ENCODE measurements at regions not wholly inside any gene's neighbourhood (a gene's known extent, or its start where the extent isn't known, plus 50 kb on each side); places are given as distances from the start of the nearest gene placed in this dataset.

GRCh38 chr2:129892773-129893172 lies 86.7 kb upstream of the RAB6C start:
- Histone ChIP-seq H3K79me2 (ENCODE audit: control insufficient read depth, low read length) (no peaks in the 10 kb centered on the region), H3K27ac (ENCODE audit: low read depth, low read length) (no peak overlapping the region), H3K36me3 (ENCODE audit: control insufficient read depth, low read length) (no peaks in the 10 kb centered on the region), H3K4me3 (ENCODE audit: low read length) (no peak overlapping the region), H3K9me2 (replicated peaks; ENCODE audit: control insufficient read depth, low read length) (no peaks in the 10 kb centered on the region), H3K27me3 (ENCODE audit: control insufficient read depth, low read length) (peaks cover 8% of the 10 kb centered on the region), H3K4me2 (ENCODE audit: low read length) (no peak overlapping the region), H3K9me3 (ENCODE audit: control insufficient read depth, insufficient read depth, low read length) (no peaks in the 10 kb centered on the region), H3F3A (ENCODE audit: control insufficient read depth, insufficient read depth) (no peaks in the 10 kb centered on the region), H4K20me1 (ENCODE audit: control insufficient read depth, insufficient read depth, low read depth, low read length) (no peaks in the 10 kb centered on the region), H3K4me1 (ENCODE audit: control insufficient read depth, low read length) (no peaks in the 10 kb centered on the region)
- TF ChIP-seq EZH2phosphoT487 (IDR thresholded peaks at IDR 0.05; ENCODE audit: borderline replicate concordance, low read length) (no peak), CTCF (IDR thresholded peaks at IDR 0.05; ENCODE audit: low read depth, low read length, poor library complexity, severe bottlenecking) (no peak)

- no peaks in the 10 kb centered on the region for H3K9me3 ChIP-seq (ENCODE audit: control insufficient read depth, insufficient read depth, low read length)
- H4K20me1 ChIP-seq (ENCODE audit: control insufficient read depth, insufficient read depth, low read depth, low read length) = no peaks in the 10 kb centered on the region
- no peak for TF ChIP-seq CTCF (IDR thresholded peaks at IDR 0.05; ENCODE audit: low read depth, low read length, poor library complexity, severe bottlenecking)
- TF ChIP-seq EZH2phosphoT487 (IDR thresholded peaks at IDR 0.05; ENCODE audit: borderline replicate concordance, low read length) = no peak
- H3K27me3 ChIP-seq (ENCODE audit: control insufficient read depth, low read length) = peaks cover 7% of the 10 kb centered on the region; the same call in 1 of the 2 replicates
- H3K9me2 ChIP-seq (replicated peaks; ENCODE audit: control insufficient read depth, low read length) = no peaks in the 10 kb centered on the region
- no peaks in the 10 kb centered on the region for H3F3A ChIP-seq (ENCODE audit: control insufficient read depth, insufficient read depth)
- H3K4me3 ChIP-seq (ENCODE audit: low read length) = no peak overlapping the region
- H3K27ac ChIP-seq (ENCODE audit: low read depth, low read length) = no peak overlapping the region
- no peaks in the 10 kb centered on the region for H3K79me2 ChIP-seq (ENCODE audit: control insufficient read depth, low read length)
- H3K4me1 ChIP-seq (ENCODE audit: control insufficient read depth, low read length) = no peaks in the 10 kb centered on the region
- H3K36me3 ChIP-seq (ENCODE audit: control insufficient read depth, low read length) = no peaks in the 10 kb centered on the region
- H3K4me2 ChIP-seq (ENCODE audit: low read length) = no peak overlapping the region
Measured at GRCh38 chr2:129893244-129893643, 86.2 kb upstream of the RAB6C start.

DNA sequence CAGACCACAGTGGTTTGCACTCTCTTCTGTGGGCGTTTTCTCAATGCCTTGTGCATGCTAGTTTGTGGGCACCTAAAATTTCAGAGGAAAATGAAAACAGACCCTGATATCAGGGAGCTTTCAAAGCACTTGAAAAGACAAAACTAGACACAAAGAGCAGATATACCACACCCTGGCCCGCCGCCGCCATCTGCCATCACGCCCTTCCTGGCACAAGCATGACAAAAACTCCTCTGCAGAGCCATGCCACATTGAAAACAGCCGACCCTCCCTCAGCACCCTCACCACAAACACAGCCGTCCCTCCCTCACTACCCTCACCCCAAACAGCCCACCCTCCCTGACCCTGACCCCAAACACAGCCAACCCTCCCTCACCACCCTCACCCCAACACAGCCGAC lies 84.8 kb upstream of the RAB6C start:
- Histone ChIP-seq H3K4me3 (ENCODE audit: low read length) (no peak overlapping the region), H3K4me1 (ENCODE audit: control insufficient read depth, low read length) (no peaks in the 10 kb centered on the region), H3K4me2 (ENCODE audit: low read length) (no peak overlapping the region), H3F3A (ENCODE audit: control insufficient read depth, insufficient read depth) (no peaks in the 10 kb centered on the region), H3K79me2 (ENCODE audit: control insufficient read depth, low read length) (no peaks in the 10 kb centered on the region), H3K36me3 (ENCODE audit: control insufficient read depth, low read length) (no peaks in the 10 kb centered on the region), H3K27ac (ENCODE audit: low read depth, low read length) (no peak overlapping the region), H3K9me2 (replicated peaks; ENCODE audit: control insufficient read depth, low read length) (no peaks in the 10 kb centered on the region), H3K9me3 (ENCODE audit: control insufficient read depth, insufficient read depth, low read length) (no peaks in the 10 kb centered on the region), H3K27me3 (ENCODE audit: control insufficient read depth, low read length) (no peaks in the 10 kb centered on the region; the same call in 1 of the 2 replicates), H4K20me1 (ENCODE audit: control insufficient read depth, insufficient read depth, low read depth, low read length) (no peaks in the 10 kb centered on the region)
- no peak for TF ChIP-seq CTCF (IDR thresholded peaks at IDR 0.05; ENCODE audit: low read depth, low read length, poor library complexity, severe bottlenecking)
- no peak for TF ChIP-seq EZH2phosphoT487 (IDR thresholded peaks at IDR 0.05; ENCODE audit: borderline replicate concordance, low read length)

- Histone ChIP-seq H3K4me3 (ENCODE audit: low read length) (no peak overlapping the region), H3K4me1 (ENCODE audit: control insufficient read depth, low read length) (no peaks in the 10 kb centered on the region), H3K27me3 (ENCODE audit: control insufficient read depth, low read length) (no peaks in the 10 kb centered on the region; the same call in 1 of the 2 replicates), H3K9me3 (ENCODE audit: control insufficient read depth, insufficient read depth, low read length) (no peaks in the 10 kb centered on the region), H3K36me3 (ENCODE audit: control insufficient read depth, low read length) (no peaks in the 10 kb centered on the region), H4K20me1 (ENCODE audit: control insufficient read depth, insufficient read depth, low read depth, low read length) (no peaks in the 10 kb centered on the region), H3K27ac (ENCODE audit: low read depth, low read length) (no peak overlapping the region), H3K79me2 (ENCODE audit: control insufficient read depth, low read length) (no peaks in the 10 kb centered on the region), H3F3A (ENCODE audit: control insufficient read depth, insufficient read depth) (no peaks in the 10 kb centered on the region), H3K9me2 (replicated peaks; ENCODE audit: control insufficient read depth, low read length) (no peaks in the 10 kb centered on the region), H3K4me2 (ENCODE audit: low read length) (no peak overlapping the region)
- TF ChIP-seq CTCF (IDR thresholded peaks at IDR 0.05; ENCODE audit: low read depth, low read length, poor library complexity, severe bottlenecking) (no peak), EZH2phosphoT487 (IDR thresholded peaks at IDR 0.05; ENCODE audit: borderline replicate concordance, low read length) (no peak)
Measured at GRCh38 chr2:129895061-129895460, 84.4 kb upstream of the RAB6C start.

Data from DOHH2 (cell line).